NCI-H2227 treated with DMSO at 0.1 percent for 48 hours (cell line): ENCODE measurements at regions not wholly inside any gene's neighbourhood (a gene's known extent, or its start where the extent isn't known, plus 50 kb on each side); places are given as distances from the start of the nearest gene placed in this dataset.

Experiments
- DNase-seq: peaks from one replicate; lab custom pipeline; 2025; lab: John Stamatoyannopoulos, UW

- no peak for DNase-seq
These were observed 135.7 kb downstream of the DSEL start for GRCh38 chr18:67380867-67381266.

- DNase-seq = no peak
These were observed 136.5 kb downstream of the DSEL start for GRCh38 chr18:67379981-67380380.

- DNase-seq = no peak
These were observed 140.1 kb downstream of the DSEL start for GRCh38 chr18:67376372-67376771.

GRCh38 chr18:67373636-67374035, 142.9 kb downstream of the DSEL start:
- DNase-seq = no peak

DNA sequence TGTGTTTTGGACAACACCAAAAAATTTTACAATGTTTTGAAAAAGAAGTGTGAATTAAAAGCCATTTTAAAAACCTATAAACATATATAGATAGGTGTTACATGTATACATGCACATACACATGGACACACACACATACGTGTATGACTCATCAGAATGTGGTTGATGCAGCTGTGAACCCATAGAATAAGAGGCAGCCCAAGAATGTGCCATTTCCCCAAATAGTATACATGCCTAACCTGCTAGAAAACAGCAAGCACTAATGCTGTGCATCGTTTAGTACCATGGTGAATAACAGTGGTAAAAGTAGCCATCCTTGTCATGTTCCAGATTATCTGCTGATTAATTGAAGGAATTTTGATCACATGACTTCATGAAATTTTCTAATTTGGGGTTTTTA, 149.0 kb downstream of the DSEL start:
- no peak for DNase-seq

- no peak for DNase-seq
These were observed 152.8 kb downstream of the DSEL start for GRCh38 chr18:67363694-67364093.

DNA sequence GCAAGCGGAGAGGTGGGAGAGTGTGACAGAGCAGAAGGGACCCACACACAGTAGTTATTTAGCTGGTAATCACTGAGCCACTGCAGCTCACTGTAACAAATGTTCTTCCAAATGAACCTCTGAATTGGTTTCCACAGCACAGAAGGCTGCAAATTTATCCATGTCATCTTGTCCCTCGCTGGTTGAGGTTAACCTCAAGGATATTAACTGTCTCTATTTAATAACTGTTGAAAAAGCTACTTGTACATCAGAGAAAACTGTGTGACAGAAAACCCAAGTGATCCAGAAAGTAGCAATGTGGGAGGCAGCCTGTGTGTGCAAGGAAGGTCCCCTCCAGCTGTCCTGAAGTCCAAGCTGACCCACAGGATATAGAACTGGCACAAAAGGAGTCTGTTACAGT, 153.6 kb downstream of the DSEL start:
- no peak for DNase-seq

DNA sequence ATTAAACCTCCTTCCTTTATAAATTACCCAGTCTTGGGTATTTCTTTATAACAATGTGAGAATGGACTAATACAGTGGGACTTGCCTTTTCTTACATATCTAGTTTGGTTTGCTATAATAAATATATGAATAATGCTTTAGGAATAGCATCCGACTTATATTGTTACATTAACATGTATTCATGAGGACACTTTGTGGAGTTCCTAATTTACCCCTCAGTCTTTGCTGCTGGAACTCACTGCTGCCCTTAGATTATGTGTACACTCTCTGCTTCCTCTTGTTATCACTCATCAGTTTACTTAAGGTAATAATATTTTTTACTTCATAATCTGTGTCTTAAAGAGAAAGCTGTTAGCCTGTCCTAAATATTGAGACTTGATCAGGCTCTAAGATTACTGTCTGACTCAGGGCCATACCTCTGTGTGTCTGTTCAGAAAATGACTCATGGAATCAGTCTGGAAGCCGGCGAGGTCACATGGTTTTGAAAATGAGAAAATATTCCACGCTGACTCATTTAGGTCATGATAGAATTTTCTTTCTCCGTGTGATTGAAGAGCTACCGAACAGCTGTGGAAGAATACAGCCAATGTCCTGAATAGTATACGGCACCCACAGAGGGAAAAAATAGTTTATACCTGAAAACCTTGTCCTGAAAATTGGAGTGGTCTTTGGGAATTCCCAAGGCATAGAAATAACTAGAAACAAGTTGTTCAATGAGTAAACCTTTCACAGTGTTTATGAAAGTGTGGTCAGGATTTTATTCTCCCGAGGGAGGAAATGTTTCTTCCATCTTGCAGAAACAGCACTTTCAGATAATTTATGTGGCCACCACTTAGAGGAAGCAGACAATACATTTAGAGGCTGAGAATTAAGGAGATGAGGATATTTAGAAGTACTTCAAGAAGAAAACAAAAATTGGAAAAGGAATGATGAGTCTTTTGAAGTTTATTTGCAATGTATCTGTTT, 156.4 kb downstream of the DSEL start:
- DNase-seq = peak; percentile 50

GRCh38 chr18:67358947-67359346, 157.6 kb downstream of the DSEL start:
- DNase-seq = no peak

- no peak for DNase-seq
These were observed 161.8 kb downstream of the DSEL start for GRCh38 chr18:67354692-67355091.

- DNase-seq = no peak
These were observed 162.4 kb downstream of the DSEL start for GRCh38 chr18:67354091-67354490.

GRCh38 chr18:67347438-67347837, 169.1 kb downstream of the DSEL start:
- no peak for DNase-seq

DNA sequence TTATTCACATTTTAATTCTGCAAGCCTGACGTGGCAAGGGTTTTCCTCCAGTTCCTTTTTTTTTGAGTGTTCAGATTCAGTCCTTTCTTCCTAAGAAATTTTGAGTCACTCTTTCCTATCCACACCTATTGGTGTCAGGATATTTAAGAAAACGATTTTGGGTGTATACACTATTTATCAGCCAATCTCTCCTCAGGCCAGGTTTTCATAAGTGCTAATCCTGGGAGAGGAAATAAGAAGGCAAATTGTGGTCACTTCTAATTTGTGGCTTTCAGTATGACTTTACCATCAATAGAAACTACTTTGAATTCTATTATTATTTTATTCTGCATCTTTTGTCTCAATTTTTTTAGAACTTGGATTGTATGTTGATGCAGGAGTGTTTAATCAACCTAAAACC, 174.4 kb downstream of the DSEL start:
- no peak for DNase-seq

DNA sequence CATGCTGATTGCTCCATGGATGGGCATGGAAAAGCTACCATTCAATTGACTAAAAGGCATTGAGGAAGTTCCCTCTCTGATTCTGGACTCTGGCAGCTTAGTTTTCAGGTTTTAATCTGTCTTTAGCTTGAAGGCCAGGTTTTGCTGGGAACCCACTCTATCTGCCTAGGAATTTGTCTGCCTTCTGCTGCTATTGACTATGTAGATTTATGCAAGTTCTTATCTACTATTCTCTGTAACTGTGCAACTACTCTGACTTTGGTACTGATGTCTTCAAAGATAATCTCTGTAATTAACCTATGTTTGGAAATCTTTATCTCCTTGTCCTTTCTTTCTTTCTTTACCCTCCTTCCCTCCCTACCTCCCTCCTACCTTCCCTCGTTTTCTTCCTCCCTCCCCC, 178.8 kb downstream of the DSEL start:
- DNase-seq = no peak

DNA sequence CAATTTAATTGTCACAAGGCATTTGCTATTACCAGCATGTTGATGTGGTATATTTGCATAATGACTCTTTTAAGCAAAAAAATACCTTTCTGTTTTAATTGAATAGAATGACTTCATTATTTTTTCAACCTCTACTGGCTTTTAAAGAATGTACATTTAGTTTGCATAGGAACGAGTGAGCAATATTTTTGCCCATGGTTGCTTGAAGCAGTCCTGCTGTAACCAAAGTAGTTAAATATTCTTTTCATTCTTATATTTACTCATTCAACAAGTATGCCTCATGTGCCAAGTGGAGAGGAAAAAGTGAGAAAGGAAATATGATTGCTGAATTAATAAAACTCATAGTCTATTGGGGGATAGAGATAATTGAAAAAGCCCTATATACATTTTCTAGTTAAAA, 184.7 kb downstream of the DSEL start:
- no peak for DNase-seq

GRCh38 chr18:67319109-67319508, 197.4 kb downstream of the DSEL start:
- DNase-seq = no peak

DNA sequence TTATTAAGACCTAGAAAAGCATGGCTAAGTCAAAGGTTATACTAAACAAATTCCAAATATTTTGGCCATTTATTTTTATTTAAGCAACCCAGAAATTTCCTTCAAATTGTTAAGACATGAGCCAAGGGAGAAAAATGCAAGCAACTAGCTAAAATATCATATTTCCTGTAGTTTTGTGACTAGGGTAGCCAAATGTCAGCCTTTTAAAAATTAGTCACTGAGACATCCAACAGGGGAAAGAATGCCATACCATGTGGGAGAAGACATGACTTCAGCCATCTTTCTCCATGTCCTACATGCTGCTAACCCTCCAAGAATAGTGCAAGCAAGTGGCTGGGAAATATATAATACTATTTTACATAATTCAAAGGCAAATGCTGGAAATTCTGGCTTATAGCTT, 197.9 kb downstream of the DSEL start:
- no peak for DNase-seq

- no peak for DNase-seq
These were observed 205.7 kb downstream of the DSEL start for GRCh38 chr18:67310826-67311225.

GRCh38 chr18:67308819-67309218, 207.7 kb downstream of the DSEL start:
- DNase-seq = no peak

DNA sequence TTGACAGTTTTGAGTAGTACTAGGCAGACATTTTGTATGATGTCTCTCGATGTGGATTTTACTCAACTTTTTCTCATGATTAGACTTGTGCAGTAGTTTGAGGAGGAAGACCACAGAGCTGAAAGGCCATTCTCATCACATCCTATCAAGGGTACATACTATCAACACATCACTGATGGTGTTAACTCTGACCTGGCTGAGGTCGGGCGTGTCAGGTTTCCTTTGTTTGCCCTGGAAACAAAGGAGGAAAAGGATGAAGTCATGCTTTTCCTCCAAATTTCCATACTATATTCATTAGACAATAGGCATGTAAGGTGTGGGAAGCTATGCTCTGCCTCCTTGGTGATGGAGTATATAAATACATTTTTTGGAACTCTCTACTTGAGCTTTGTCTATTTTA, 211.1 kb downstream of the DSEL start:
- DNase-seq = no peak

DNA sequence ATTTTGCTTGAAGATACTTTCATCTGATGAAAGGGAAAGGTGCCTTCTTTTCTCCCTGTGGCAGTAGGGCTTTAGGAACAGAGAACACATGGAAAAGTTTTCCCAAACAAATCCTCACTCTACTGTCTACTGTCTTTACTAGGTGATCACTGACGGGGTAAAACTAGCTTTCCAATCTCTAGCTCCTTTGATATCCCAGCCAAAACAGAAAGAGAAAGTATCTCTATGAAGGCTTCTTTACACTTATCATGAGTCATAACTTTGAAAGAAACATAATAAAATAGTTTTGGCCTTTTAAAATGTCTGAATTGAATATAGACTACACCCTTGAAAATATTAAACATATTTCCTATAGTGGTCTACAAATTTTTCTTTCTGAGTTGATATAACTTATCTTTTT, 214.5 kb downstream of the DSEL start:
- DNase-seq = no peak

- no peak for DNase-seq
These were observed 214.9 kb downstream of the DSEL start for GRCh38 chr18:67301592-67301991.

GRCh38 chr18:67300498-67300897, 216.0 kb downstream of the DSEL start:
- DNase-seq = no peak

- no peak for DNase-seq
These were observed 223.7 kb downstream of the DSEL start for GRCh38 chr18:67292814-67293213.
